HG03571 (cell line): ENCODE measurements at regions not wholly inside any gene's neighbourhood (a gene's known extent, or its start where the extent isn't known, plus 50 kb on each side); places are given as distances from the start of the nearest gene placed in this dataset.

Experiments
- ATAC-seq: cut with Tn5 transposase; IDR thresholded peaks from one replicate; pipeline ENCODE4 v1.9.1; 2021; ENCODE audit not compliant: unreplicated experiment

- no peak for ATAC-seq
These were observed 184.4 kb upstream of the HAND2 start for GRCh38 chr4:173714456-173714855.

GRCh38 chr4:173713026-173713425 is 183.0 kb upstream of the HAND2 start:
- no peak for ATAC-seq

DNA sequence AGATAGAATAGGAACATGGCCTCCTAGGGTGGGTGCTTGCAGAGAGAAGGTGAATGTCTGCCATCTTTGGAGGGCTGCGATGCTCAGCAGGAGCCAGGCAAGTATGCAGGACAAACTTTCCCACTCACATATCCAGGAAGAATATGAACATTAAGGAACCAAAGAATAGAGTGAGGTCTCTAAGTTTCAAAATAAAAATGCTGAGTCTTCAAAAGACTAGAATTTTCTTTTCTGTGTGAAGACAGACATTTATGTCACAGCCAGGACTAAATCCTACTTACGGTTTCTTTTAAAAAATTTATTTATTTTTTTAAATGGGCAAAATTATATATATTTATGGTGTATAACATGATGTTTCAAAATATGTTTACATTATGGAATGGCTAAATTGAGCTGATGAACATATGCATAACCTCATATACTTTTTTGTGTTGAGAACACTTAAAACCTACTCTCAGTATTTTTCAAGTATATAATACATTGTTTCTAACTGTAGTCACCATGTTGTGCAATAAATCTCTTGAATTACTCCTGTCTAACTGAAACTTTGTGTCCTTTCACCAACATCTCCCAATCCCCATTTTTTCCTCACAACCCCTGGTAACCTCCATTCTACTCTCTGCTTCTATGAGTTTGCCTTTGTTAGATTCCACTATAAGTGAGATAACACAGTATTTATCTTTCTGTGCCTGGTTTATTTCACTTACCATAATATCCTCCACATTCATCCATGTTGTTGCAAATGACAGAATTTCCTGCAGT is 177.8 kb upstream of the HAND2 start:
- ATAC-seq: no peak

DNA sequence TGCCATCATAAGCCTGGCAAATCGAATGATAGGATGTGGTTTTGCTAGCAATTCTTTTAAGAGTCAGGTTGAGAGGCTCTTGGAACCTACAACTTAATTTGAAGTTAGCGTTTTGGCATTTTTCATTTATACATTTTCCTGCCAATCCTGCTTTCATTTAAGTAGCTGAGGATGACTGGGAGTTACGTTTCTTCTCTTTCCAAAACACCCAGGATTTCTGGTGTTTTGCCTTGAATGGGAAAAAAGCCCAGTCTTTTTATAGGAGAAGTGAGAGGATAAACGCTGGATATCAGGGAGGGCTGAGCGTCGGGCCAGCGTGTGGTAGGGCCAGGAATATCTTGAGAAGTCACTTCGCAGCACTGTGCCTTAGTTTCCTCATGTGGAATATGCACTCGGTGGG is 174.2 kb upstream of the HAND2 start:
- ATAC-seq: no peak

- ATAC-seq: no peak
These were observed 173.0 kb upstream of the HAND2 start for GRCh38 chr4:173703021-173703420.

DNA sequence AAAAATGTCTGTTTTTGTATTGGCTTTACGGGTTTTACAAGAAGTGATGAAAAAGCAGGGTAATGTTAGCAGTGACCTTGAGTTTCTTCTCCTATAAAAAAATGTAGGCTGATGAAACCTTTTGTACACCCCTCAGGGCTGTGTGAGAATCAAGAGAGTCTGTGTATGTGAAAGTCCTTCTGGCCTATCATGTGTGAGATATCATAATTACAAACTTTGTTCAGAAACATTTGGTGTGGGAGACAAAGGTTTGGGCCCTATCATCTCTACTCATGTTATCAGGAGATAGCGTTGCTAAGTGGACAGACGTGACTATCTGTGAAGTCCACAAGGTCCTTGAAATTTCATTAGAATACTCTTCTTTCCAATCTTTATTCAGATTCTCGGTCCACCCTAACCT is 170.6 kb upstream of the HAND2 start:
- ATAC-seq: no peak

DNA sequence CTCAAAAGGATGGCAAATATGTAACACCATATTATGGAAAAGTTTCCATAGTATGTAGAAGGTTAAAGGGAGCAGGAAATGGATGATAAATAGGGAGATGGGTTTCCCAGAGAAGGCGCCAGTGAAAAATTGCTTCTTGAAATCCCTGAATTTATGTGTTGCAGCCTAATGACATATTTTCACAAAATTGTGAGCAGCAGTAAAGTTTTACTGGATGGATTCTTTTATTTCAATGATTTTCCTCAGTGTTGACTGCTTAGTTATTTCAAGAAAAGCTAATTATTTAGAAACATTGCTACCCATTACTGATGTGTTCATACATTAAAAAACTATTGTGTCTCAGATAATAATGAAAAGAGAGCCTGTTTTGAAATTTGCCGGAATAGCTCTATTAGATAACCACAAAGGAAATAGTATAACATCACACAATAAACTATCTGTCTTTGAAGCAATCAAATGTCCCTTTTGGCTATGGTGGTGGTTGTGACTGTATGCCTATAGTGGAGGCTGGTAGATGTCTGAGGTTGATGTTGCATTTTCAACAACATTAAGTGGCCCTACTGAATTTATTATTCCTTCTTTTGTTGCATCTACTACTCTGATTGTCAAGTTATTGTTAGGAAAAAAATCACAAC is 169.9 kb upstream of the HAND2 start:
- no peak for ATAC-seq

DNA sequence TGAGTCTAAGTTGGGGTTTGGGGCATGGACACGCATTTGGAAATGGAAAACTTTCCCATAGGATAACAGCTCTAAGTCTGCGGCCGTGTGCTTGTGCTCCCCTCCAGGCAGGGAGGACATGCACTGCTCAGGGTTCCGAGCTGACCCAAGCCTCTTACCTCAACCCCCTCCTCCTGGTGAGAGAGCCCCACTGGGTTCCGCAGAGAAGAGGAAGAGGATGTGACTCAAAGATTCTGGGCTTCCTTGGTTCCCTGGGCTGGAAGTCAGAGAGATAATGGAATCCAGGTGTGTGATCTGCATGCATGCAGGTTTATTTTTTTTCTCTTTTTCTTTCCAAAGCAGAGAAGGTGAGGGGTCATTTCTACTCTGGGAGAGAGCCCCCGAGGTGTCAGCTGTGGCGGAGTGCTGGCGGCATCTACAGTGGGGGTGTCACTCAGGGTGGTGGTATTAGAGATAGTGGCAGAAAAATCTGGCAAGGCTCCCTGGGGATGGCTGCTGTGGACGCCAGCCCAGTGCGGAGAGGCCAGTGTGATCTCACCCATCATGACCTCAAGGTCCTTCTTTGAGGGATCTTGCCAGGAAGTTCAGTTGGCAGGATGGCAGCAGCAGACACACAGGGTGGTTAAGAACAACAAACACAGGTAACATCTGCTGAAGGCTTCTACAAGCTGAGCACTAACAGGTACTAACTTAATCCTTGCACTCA is 168.7 kb upstream of the HAND2 start:
- no peak for ATAC-seq

DNA sequence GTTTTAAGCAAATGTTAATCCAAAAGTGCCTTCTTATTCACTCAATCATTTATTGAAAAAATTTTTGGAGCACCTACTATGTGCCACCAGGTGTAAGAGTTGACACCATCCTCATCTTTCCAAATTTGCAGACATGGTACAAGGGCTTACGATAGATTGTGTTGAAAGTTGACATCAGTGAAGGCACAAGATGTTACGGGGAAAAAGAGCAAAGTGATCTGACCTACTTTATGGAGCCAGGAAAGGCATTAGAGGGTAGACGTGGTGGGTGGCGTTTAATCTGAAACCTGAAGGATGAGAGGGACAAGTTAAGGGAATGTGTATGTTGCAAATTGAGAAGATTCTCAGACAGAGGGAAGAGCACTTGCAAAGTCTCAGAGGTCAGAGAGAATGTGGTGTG is 167.8 kb upstream of the HAND2 start:
- ATAC-seq: no peak

DNA sequence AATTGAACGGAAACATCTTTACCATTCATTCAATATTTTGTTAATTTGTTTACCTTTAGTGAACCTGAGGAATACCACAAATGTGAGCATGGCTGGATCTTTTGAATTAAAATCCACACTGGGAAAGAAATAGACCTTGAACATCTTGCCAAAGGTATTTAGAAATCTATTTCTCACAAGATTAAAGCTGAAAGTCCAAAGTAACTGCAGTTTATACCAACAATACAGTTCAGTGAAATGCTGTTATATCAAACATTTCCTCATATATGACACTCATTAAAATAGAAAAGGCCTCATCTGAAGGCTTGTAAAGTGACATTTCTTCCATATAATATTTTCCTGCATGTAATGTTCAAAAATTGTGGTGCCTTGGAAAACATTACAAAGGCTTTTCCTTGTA is 166.5 kb upstream of the HAND2 start:
- no peak for ATAC-seq

- no peak for ATAC-seq
These were observed 166.0 kb upstream of the HAND2 start for GRCh38 chr4:173696011-173696410.

DNA sequence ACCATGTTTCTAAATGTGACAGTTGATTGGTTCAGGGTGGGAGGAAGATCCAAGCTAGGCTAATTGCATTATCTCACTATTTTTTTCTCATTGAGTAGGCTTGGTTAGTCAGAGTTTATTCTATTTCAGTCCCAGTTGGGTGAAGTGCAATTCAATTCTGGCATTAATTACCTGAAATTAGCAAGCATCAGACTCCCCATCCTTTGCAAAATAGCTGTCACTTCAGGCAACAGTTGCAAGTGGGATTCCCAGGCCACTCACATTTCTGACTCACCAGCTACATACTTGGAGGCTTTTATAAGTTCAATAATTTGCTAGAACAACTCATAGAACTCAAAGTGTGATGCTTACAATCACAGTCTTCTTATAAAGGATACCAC is 155.8 kb upstream of the HAND2 start:
- ATAC-seq: no peak

DNA sequence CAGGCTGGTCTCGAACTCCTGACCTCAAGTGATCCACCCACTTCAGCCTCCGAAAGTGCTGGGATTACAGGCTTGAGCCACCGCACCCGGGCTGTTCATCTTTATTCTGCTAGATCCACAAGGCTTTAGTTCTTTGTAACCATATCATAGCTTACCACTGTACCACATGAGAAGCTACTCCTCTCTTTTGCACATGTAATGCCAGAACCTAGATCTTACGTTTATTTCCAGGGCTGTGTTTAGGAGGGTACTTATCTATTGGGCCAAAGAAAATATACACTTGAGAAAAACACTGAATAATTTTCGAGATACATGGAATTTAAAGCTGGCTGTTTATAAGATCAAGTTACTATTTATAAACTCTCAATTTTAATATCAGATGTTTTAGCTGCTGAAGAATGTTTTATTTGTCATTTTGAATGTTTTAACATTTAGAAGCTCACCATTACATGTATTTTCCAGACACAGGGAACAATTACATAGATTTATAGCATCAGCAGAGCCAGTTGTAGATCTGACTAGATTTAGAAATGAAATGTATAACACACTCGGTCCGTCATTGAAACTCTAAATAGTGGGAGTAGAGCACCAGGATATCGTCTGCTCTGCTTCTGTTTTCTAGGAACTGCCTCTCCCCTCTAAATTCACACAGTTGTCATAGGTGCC is 155.3 kb upstream of the HAND2 start:
- no peak for ATAC-seq

GRCh38 chr4:173684223-173684622 is 154.2 kb upstream of the HAND2 start:
- ATAC-seq: no peak

- ATAC-seq: no peak
These were observed 152.6 kb upstream of the HAND2 start for GRCh38 chr4:173682609-173683008.

DNA sequence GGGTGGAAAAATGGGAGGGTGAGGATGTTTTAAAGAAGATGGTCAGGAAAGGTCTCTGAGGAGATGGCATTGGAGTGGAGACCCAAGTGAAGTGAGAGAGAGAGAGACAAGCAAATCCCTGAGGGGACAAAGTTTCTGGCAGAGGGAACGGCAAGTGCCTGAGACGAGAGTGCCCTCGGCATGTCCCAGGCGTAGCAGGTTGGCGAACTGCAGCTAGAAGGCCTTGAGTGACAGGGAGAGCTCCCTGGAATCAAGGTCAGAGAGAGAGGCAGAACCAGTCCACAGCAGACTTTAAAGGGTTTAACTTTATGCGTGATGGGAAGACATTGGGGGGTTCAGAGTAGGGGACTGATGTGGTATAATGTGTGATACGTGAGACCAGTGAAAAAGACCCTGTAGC is 150.2 kb upstream of the HAND2 start:
- no peak for ATAC-seq

DNA sequence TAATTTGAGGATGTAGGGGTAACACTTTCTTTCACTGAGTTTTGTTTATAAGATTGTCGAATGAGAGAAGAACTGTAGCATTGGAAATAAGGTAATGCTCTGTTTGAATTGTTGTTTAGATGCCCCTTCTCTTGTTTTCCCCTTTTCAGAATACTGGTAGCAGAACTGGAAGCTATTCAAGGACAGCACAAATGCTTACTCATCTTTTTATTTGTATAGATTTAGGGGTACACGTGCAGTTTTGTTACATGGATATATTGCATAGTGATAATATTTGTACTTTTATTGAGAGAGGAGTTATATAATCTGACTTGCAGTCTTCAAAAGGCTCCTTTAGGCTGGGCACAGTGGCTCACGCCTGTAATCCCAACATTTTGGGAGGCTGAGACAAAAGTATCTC is 145.4 kb upstream of the HAND2 start:
- no peak for ATAC-seq

- ATAC-seq: no peak
These were observed 139.6 kb upstream of the HAND2 start for GRCh38 chr4:173669460-173670179.

- no peak for ATAC-seq
These were observed 131.0 kb upstream of the HAND2 start for GRCh38 chr4:173661001-173661400.

- ATAC-seq: no peak
These were observed 126.9 kb upstream of the HAND2 start for GRCh38 chr4:173656898-173657297.

GRCh38 chr4:173652283-173652931 is 122.4 kb upstream of the HAND2 start:
- ATAC-seq: no peak
